Germinal center (tissue), 1 donor: ENCODE measurements at regions not wholly inside any gene's neighbourhood (a gene's known extent, or its start where the extent isn't known, plus 50 kb on each side); places are given as distances from the start of the nearest gene placed in this dataset.

Experiments
- DNase-seq: peaks from one replicate; pipeline ENCODE4 v3.0.0; 2012; ENCODE audit warnings: mixed read lengths, low spot score

DNA sequence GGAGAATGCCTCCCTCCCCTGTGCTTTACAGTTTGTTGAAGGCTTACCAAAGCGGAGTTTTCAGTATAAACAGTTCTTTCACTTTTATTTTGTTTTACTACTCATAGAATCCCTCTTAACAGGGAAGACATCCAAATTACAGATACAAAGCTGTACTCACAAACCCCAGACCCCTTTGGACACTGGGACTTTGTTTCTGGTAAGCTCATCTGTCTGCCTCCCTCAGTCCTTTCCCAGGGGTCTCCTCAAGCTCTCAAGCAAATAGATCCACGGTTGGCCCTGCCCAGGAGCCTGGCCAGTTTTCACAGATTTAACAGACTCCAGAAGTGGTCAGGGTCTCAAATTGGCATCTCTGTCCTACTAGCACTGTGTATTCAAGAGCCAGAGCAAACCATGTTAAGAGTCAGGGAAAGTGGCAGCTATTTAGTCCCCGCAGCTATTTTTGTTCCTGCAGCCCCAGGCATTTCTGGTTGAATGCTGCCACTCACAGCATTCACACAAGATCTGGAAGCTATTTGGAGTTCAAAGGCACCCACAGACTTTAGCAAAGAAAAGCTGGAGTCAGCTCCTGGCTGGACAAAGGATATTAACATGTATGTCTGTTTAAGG lies 54.2 kb downstream of the TMEM100 start:
- no peak for DNase-seq

- no peak for DNase-seq
Observed at GRCh38 chr17:55666806-55667205, 55.9 kb downstream of the TMEM100 start.

- peak; percentile 75 for DNase-seq
Observed at GRCh38 chr17:55664287-55664686, 58.4 kb downstream of the TMEM100 start.

DNA sequence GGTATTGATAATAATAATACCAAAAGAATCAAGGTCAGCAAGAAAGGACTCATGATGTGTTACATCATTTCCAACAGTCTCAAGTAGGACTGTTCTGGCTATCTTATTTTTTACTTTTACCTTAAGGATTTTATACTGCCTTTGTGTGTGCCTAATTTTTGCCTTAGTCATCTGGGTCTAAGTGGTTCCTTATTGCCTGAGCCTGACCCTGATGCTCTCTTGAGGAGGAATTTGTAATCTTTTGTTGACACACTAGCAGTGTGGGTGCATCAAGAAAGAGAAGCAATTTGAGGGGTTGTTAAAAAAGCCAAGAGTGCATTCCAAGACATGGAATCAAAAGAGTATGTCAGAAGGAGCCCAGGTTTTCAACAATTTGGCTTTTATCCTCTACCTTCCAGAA lies 59.3 kb downstream of the TMEM100 start:
- DNase-seq: no peak

- no peak for DNase-seq
Observed at GRCh38 chr17:55661963-55662834, 60.5 kb downstream of the TMEM100 start.

DNA sequence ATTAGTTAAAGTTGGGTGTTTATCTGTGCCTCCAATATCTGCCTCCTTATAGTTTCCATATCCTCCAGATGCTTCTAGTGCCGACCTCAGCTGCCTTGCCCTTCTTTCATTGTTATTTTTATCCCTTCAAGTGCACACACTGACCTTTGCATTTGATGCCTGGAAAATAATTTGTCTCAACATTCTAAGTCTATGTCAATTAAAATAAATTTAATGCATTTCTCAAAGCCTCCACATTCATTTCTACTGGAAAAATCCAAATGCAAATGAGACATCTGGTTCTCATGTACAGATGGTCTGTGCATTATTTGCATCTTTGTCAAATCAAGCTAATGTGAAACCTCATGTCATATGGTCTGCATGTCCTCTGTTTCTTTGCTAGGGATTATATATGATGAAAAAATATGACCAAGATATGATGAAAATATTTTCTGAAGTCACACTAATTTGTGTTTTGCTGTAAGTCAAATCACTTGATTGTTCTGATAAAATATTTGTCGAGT lies 61.4 kb downstream of the TMEM100 start:
- peak; percentile 53 for DNase-seq

DNA sequence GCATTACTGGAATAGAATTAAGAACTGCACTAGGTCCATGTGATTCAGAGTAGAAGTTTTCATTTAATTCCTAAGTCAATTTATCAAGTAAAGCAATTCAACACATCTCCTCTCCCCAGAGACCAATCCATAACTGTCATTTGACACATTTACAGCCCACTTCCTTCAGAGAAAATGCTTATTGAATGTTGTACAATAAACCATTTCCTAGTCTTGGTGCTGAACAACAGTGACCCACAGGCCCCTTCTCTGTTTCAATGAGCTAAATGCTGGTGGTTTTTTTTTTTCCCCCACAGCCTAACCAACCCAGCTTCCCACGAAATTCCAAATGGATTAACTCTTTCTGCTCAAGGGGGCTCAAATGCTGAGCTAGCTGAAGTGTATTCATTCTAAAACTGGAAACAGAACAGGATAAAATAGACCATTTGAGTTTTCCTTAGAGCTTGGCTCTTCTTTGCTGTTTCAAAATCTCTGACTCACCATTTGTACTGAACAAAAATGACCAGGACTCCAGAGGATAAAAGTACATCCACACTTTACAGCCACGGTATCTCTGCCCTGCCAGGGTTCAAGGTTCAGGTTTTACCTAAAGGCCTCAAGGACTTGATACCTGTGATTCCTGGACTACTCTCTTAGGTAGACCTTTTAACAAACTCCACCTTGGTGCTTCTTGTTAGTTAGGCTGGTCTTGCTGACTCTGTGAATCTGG lies 62.3 kb downstream of the TMEM100 start:
- DNase-seq: no peak

- DNase-seq: no peak
Observed at GRCh38 chr17:55659661-55660060, 63.0 kb downstream of the TMEM100 start.

- no peak for DNase-seq
Observed at GRCh38 chr17:55655777-55656176, 66.9 kb downstream of the TMEM100 start.

- DNase-seq: no peak
Observed at GRCh38 chr17:55654821-55655220, 67.8 kb downstream of the TMEM100 start.

- no peak for DNase-seq
Observed at GRCh38 chr17:55654022-55654421, 68.6 kb downstream of the TMEM100 start.

- DNase-seq: no peak
Observed at GRCh38 chr17:55652825-55653224, 69.8 kb downstream of the TMEM100 start.

- no peak for DNase-seq
Observed at GRCh38 chr17:55652114-55652823, 70.4 kb downstream of the TMEM100 start.

- no peak for DNase-seq
Observed at GRCh38 chr17:55649957-55650597, 72.6 kb downstream of the TMEM100 start.

DNA sequence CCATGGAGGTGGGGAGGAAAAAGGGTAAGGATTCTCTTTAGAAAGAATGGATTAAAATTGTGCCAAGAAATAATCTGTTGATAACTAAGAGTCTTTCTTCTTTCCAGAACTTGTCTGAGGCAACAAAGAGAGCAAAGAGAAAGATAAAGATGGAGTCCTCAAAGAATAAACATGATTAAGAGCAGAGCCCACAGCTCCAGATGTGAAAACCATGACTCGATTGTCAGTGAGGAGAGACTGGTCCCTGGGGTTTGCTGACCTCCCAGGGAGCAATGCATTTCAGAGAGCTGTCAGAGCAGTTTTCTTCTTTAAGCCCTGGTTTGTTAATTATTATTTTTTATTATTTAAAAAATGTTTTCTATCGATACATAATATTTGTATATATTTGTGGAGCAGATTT lies 74.6 kb downstream of the TMEM100 start:
- DNase-seq: no peak

- DNase-seq: no peak
Observed at GRCh38 chr17:55645361-55645760, 77.3 kb downstream of the TMEM100 start.

- no peak for DNase-seq
Observed at GRCh38 chr17:55644346-55644745, 78.3 kb downstream of the TMEM100 start.

DNA sequence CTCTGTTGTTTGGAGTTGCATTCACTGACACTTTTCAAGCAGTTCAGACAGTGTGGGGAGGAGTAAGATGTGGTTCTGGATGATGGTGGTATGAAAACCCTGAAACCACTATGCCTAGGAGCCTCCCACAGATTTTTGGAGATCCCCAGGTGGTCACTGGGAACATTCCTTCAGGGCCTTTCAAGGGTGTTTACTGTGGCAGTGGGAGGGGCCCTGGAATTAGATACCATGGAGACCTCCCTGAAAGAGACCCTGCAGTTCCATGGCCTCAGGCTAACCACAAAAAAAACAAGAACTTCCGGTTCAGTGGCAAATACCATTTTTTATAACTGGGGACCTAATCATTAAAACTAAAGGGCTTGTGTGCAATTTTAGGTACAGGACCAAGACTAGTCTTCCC lies 79.9 kb downstream of the TMEM100 start:
- DNase-seq: no peak

DNA sequence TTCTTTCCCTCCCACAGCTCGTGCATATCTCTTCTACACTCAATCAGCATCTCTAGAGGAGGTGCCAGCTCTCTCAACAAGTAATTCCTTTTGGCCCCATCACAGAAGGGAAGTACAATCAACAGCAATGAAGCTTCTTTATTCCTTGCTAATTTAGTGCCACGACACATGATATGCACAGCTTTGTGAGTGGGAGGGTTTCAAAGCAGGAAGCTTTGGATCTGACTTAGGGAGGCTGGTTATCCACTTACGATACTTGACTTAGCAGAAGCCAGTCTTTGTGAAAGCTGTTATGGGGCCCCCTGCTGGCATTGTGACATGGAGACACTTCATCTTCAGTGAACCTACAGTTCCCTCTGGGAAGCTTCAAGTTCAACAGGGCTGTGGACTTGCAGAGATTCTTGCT lies 81.0 kb downstream of the TMEM100 start:
- peak; percentile 30 for DNase-seq

DNA sequence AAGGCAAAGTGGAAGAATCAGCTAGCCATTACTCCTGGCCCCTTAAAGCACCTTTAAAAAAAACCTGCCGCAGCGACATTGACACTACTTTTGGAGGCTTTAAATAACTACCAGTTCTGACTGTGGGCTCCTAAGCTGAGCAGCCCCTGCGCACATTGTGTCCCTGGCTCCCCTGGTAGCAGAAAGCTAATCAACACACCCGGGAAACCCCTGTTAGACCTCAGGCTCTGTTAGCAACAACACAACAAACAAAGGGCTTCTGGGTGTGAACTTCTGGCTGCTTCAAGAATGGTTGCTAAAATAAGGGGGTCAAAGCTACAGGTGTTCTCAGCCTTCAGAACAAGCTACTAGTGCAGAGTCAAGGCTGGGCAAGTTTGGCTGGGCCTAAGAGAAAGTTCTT lies 83.6 kb downstream of the TMEM100 start:
- no peak for DNase-seq

DNA sequence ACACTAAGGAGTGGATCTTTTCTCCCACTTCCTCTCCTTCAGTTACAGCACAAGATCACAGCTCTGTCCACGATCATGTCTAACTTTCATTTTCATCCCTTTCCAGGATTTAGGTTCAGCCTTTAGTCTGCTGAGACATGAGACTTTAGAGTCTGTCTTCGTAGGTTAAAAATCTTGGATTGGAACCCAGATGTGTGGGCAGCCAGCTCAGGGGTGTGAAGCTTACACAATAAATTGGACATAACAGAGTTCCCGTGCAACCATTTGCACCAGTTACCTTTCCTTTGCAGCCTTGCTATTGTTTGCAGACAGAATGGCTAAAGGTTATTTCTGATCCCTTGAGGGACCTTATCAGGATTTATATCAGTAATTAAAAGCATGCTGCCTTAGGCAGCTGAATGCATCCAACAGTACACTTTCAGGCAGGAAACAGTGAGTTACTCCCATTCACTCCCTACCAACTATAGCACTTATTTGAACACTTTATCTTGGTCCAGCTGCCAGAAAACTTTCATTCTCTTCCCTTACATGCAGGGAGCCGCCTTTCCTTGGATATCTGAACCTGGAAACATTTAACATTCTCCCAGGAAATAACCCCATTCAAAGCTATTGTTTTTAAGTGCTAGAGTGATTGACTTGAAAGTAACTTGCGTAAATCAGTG lies 87.3 kb downstream of the TMEM100 start:
- no peak for DNase-seq
